ENCODE measurements at regions not wholly inside any gene's neighbourhood (a gene's known extent, or its start where the extent isn't known, plus 50 kb on each side); places are given as distances from the start of the nearest gene placed in this dataset.

DNA sequence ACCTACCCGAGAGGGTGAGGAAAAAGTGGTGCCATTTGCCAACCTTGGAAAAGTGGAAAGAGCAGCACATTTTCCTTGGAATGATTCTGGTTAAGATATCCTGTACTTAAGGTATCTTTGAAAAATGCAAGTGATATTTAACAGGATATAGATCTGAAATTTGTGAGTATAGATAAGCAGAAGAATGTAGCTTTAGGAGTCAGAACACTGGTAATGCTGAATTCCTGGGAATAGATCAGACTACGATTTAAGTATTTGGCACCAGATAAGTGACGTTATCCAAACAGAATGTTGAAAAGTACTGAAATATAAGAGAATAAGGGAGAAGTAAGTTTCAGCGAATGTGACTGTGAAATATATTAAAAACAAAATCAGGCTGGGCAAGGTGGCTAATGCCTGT lies 210.1 kb downstream of the PCDH7 start:
- ATAC-seq (no peak), DNase-seq (no peak)
- no peak overlapping the region for H3K4me3 ChIP-seq
- intact Hi-C loops (cut with DNase I): no loop called here
- H3K9me3 ChIP-seq: no peaks in the 10 kb centered on the region
- H3K36me3 ChIP-seq: no peaks in the 10 kb centered on the region
- no peak for TF ChIP-seq CTCF (IDR thresholded peaks at IDR 0.05)
- no peaks in the 10 kb centered on the region for H3K4me1 ChIP-seq
- no peaks in the 10 kb centered on the region for H3K27me3 ChIP-seq
- no peak overlapping the region for H3K27ac ChIP-seq

DNA sequence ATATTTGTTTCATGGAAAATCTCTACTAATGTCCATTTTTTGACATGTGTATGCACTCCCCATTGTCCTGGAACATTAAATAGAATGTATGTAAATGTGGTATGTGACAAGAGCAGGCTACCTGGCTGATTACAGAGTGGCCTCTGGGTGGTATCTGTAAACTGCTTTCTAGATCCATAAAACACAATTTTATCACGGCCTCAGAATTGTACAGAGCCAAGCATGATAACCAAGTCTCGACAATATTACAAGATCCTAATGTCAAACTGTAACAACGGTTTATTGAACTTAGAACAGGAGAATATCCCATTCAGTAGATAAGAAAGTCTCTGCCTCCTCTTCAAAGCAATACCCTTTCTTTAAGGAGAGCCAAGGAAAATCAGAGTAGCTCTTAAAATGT lies 212.4 kb downstream of the PCDH7 start:
- intact Hi-C loops (cut with DNase I): no loop called here
- H3K27me3 ChIP-seq: no peaks in the 10 kb centered on the region
- no peak overlapping the region for H3K27ac ChIP-seq
- no peak for TF ChIP-seq CTCF (IDR thresholded peaks at IDR 0.05)
- H3K4me3 ChIP-seq: no peak overlapping the region
- ATAC-seq (no peak), DNase-seq (no peak)
- H3K9me3 ChIP-seq: no peaks in the 10 kb centered on the region
- H3K4me1 ChIP-seq: no peaks in the 10 kb centered on the region
- H3K36me3 ChIP-seq: no peaks in the 10 kb centered on the region

- TF ChIP-seq CTCF (IDR thresholded peaks at IDR 0.05): no peak
- H3K27ac ChIP-seq: no peak overlapping the region
- no peak for ATAC-seq
- no peaks in the 10 kb centered on the region for H3K36me3 ChIP-seq
- H3K4me1 ChIP-seq: no peaks in the 10 kb centered on the region
- no peak overlapping the region for H3K4me3 ChIP-seq
- intact Hi-C loops (cut with DNase I): no loop called here
- DNase-seq: no peak
- no peaks in the 10 kb centered on the region for H3K27me3 ChIP-seq
- H3K9me3 ChIP-seq: no peaks in the 10 kb centered on the region
Measured at GRCh38 chr4:30939069-30939468, 218.9 kb downstream of the PCDH7 start.

GRCh38 chr4:30939684-30940083 lies 219.5 kb downstream of the PCDH7 start:
- TF ChIP-seq CTCF (IDR thresholded peaks at IDR 0.05): no peak
- no peaks in the 10 kb centered on the region for H3K36me3 ChIP-seq
- DNase-seq (no peak), ATAC-seq (no peak)
- H3K4me3 ChIP-seq: no peak overlapping the region
- no peak overlapping the region for H3K27ac ChIP-seq
- no peaks in the 10 kb centered on the region for H3K27me3 ChIP-seq
- H3K9me3 ChIP-seq: no peaks in the 10 kb centered on the region
- H3K4me1 ChIP-seq: no peaks in the 10 kb centered on the region
- intact Hi-C loops (cut with DNase I): no loop called here

- H3K27me3 ChIP-seq: no peaks in the 10 kb centered on the region
- no peak overlapping the region for H3K27ac ChIP-seq
- H3K4me1 ChIP-seq: no peaks in the 10 kb centered on the region
- intact Hi-C loops (cut with DNase I): no loop called here
- no peaks in the 10 kb centered on the region for H3K9me3 ChIP-seq
- no peaks in the 10 kb centered on the region for H3K36me3 ChIP-seq
- no peak for TF ChIP-seq CTCF (IDR thresholded peaks at IDR 0.05)
- no peak for ATAC-seq
- no peak for DNase-seq
- H3K4me3 ChIP-seq: no peak overlapping the region
Measured at GRCh38 chr4:30941641-30942040, 221.5 kb downstream of the PCDH7 start.

- intact Hi-C loops (cut with DNase I): no loop called here
- Histone ChIP-seq H3K9me3 (no peaks in the 10 kb centered on the region), H3K27ac (no peak overlapping the region), H3K36me3 (no peaks in the 10 kb centered on the region), H3K4me1 (no peaks in the 10 kb centered on the region), H3K27me3 (no peaks in the 10 kb centered on the region), H3K4me3 (no peak overlapping the region)
- TF ChIP-seq CTCF (IDR thresholded peaks at IDR 0.05): no peak
- no peak for ATAC-seq
- DNase-seq: no peak
Measured at GRCh38 chr4:30943356-30943755, 223.2 kb downstream of the PCDH7 start.
